Activated CD4-positive, alpha-beta T cell treated with anti-CD3 and anti-CD28 coated beads, Interleukin-2, amount 50 U/mL, for 24 hours (primary cell): ENCODE measurements at regions not wholly inside any gene's neighbourhood (a gene's known extent, or its start where the extent isn't known, plus 50 kb on each side); places are given as distances from the start of the nearest gene placed in this dataset.

Source experiments
- DNase-seq, 2 donors: peaks; one replicate each; pipeline ENCODE4 v3.0.0-alpha.2; 2020; ENCODE audit warnings: low read depth in 1 of 2, low spot score in 1 of 2

- DNase-seq: no peak
Observed at GRCh38 chr4:147054228-147054872, 108.7 kb upstream of the TTC29 start.

GRCh38 chr4:147056940-147057610 is 111.4 kb upstream of the TTC29 start:
- no peak for DNase-seq

GRCh38 chr4:147057611-147058190 is 112.0 kb upstream of the TTC29 start:
- DNase-seq: no peak

DNA sequence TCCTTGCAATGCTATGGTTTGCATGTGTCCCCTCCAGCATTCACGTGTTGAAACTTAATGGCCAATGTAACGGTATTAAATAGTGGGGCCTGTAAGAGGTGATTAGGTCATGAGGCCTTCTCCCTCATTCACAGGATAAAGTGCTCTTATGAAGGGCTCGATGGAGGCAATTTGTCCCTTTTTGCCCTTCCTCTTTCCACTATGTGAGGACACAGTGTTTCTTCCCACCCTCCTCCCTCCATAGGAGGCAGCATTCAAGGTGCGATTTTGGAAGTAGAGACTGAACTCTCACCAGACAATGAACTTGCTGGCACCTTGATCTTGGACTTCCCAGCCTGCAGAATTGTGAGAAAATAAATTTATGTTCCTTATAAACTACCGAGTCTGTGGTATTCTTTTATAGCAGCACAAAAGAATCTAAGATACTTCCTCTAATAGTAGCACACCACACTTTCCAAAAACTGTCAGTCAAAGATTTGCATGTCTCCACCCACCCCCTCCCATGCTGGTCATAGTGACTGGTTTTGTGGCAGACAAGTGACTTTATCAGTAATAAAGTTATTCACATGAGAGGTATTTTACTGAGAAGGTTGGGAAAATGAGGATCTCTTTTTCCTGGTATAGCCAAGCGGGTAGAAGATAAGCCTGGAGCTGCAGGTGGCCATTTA is 113.5 kb upstream of the TTC29 start:
- no peak for DNase-seq

DNA sequence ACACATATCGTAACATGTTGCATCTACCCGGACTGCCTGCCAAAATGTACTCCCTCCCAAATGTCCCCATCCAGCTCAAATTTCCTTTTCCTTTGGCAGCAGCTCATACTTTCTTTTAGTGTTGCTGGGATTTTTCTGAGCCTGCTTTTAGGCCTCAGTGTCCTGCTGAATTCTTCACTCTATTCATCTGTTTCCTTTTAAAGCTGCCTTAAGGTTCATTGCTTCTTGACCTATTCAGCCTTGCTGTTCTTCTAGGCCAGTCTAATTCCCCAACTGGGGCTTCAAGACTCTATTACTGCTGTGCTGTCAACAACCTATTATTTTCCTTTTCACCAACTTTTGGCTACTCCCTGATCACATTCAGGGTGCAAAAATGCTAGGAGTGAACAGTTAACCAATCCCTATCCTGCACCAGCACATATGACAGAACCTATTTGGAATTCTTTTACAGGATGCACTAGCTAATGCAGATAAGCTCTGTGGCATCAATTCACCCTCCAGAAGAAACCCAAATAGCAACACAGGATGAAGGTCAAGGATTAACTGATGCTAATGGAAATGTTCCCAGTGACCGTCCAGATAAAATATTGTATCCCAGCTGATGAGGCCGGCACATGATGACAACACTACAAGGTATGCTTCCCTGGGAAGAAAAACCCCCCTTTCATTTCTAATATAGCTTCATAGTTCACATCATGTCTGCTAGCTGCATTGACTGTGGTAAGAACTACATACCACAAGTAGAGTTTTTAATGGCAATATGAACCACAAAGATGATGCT is 114.7 kb upstream of the TTC29 start:
- DNase-seq: no peak

GRCh38 chr4:147064856-147065255 is 119.2 kb upstream of the TTC29 start:
- no peak for DNase-seq

GRCh38 chr4:147068564-147068963 is 122.9 kb upstream of the TTC29 start:
- DNase-seq: no peak

DNA sequence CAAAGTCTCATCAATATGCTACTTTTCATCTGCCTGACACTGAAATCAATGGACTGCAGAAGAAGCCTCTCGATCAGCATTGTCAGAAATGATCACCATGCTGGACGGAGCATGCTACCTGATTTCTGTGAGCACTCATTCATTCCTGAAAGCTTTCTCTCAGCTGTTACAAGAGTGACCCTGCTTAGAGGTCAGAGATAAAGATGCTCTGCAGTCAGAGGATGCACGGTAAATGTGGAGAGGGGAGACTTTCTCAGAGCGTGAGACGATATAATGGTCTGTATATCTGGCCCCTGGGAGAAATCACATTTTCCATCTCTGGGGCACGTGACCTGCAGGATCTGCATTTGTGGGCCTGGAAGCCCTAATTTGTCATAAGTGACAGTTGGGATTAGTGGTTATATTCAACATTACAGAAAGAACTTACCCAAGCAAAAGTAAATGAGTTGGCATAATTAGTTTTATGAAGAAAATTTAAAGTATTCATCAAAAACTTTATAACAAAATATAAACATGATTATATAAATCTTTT is 125.6 kb upstream of the TTC29 start:
- no peak for DNase-seq

- no peak for DNase-seq
Observed at GRCh38 chr4:147076179-147076578, 130.5 kb upstream of the TTC29 start.

DNA sequence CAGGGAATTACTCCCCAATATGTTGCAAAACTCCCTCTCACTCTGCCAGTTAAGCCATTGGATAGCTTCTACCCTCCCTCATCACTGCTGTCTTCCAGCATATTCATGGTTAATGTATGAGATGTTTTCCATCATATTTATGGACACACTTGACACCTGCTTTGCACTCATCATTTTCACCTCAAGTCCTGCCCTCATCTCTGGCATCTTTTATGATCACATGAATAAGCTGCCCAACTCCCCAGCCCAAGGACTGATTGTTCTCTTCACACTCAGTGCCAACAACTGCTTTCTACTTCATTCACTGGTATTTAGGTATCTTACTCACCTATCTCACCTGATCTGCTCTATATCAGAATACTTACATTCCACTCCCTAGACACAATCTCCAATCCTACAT is 131.1 kb upstream of the TTC29 start:
- DNase-seq: no peak

- DNase-seq: no peak
Observed at GRCh38 chr4:147078362-147078761, 132.7 kb upstream of the TTC29 start.

DNA sequence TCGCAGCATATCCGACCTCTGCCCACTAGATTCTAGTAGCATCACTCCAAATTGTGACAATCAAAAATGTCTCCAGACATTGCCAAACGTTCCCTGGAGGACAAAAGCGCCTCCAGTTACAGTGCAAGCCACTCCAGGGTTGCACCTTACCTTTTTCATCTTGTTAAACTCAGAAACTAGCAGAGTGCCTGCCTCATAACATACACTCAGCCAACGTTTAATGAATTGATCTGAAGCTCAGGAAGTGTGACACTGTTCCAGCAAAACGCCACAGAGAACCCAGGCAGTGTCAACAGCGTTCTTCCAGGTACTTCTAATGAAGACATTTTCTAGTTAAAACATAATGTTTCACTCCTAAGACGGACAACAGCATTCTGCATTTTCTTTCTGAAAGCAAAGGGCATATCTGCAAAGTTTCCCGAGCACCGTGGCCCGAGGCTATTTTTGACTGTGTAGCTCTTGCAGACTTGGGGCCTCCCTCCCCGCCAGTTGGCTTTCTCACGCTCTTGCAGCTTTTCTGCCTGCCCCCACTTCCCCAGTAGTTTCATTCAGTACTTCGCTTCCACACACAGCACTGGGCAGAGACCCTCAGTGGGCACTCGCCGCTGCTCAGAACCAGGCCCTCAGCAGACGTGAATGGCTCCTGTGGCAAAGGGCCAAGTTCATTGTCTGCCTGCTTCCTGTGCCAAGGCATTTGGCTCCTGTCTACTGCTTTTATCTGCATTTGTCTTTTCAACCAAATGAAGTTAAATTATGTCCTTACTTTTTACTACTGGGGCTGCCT is 133.4 kb upstream of the TTC29 start:
- no peak for DNase-seq

DNA sequence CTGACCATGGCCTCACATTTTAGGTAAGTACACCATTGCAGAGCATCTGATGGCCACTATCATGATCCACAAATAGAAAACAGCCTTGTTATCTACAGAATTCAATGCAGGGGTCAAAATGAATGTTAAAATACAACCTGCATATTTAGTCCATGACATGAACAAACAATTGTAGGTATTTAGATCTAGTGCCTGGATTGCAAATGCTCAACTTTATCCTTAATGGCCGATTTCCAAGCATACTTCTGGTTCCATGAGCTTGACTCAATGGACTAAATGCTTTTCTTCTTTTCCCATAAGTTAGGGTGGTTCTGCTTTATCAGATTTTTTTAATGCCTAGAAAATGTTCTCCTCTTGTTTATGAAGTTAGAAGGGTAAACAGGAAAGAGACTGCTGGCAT is 139.2 kb upstream of the TTC29 start:
- DNase-seq: no peak

GRCh38 chr4:147085781-147086180 is 140.1 kb upstream of the TTC29 start:
- no peak for DNase-seq

GRCh38 chr4:147088146-147088545 is 142.5 kb upstream of the TTC29 start:
- DNase-seq: no peak

DNA sequence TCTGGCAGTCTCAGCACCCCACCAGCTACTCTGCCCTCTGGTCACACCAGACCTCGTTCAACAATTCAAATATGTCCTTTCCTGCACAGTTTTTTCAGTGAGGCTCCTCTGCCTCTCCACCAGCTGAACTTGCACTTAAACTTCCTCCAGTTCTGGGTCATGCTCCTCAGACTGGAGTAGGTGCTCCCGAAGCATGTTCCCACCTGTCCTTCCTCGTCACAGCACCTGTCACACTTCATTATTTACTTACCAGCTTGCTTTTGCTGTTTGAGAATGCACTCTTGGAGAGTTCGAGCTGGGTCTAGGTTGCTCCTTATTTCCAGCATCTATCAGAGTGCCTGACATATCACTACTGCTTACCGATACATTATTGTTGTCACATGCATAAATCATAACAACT is 144.8 kb upstream of the TTC29 start:
- DNase-seq: no peak

DNA sequence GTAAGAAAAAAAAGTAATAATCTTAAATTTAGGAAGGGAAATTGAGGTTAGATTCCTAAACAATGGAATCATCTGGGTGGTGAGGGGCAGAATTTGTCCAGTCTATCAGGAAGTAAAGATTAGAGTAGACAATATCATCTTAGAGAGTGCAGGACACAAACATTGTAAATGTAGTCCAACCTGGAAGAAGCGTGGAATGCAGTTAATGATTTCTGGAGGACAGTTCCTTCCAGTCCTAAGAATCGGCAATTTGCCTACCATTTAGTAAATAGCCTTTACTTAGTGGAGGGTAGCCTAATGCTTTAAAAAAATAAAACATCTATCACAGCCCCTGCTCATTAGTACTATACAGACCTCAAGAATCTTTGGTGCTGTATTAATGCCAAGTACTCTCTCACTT is 147.5 kb upstream of the TTC29 start:
- no peak for DNase-seq

DNA sequence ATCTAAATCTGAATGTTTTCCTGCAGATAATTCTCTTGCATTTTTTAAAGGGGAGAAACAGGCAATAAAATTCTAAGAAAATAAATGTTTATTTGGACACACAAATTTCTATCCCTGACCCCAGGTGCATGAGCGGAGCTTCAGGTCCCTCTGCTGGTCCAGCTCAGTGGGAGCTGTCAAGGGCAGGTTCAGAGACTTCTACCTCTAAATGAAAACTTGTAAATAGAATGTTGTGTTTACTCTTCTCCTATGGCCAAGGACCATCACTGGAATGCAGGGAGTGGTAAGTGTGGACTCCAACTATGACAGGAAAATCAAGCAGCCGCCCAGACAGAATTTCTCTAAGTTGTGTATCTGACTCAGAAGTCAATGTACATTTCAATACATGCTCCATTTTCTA is 148.6 kb upstream of the TTC29 start:
- DNase-seq: no peak

DNA sequence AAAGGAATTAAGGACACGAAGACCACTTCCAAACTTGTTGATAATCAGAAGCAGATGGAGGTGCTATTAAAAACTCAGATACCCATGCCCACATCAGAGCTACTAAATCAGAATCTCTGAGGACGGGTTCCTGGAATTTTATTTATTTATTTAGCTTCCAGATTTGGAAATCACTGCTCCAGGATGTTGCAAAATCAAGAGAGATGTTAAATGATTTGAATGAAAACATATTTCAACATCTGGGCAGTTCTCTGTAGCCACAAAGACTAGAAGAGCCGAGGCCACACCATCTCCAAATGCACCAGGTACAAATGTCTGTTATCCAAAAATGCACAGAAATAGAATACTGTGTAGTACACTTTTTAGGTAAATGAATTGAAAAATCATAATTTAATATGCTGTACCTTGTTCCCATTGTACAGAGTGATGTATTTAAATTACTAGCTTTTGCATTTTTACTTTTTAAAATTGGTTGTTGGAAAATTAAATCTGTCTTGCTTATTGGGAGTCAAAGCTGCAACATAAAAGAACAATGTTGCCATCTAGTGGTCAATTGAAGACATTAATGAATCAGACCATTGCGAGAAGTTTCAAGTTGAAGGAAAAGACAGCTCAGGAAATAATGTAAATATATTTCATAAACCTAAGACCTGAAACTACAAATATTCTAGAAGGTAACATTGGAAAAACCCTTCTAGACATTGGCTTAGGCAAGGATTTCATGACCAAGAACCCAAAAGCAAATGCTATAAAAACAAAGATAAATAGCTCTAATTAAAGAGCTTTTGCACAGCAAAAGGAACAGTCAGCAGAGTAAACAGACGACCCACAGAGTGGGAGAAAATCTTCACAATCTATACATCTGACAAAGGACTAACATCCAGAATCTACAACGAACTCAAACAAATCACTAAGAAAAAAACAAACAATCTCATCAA is 151.3 kb upstream of the TTC29 start:
- no peak for DNase-seq
